Gastrocnemius medialis (tissue), 4 donors: ENCODE measurements at regions not wholly inside any gene's neighbourhood (a gene's known extent, or its start where the extent isn't known, plus 50 kb on each side); places are given as distances from the start of the nearest gene placed in this dataset.

Source experiments
- CTCF ChIP-seq, 5 experiments: fragments of 450-650 bp in 3 of 5; fragments of 200-600 bp in 2 of 5; sonication (generic) in 2 of 5; IDR thresholded peaks in 4 of 5; conservative IDR thresholded peaks in 1 of 5; 1 replicate in 4 of 5; 2 replicates in 1 of 5; pipeline ENCODE4 v1.5.1; 2016 to 2019; ENCODE audit warnings: antibody characterized with exemption in 5 of 5, mild to moderate bottlenecking in 3 of 5, moderate library complexity in 3 of 5
- POLR2A ChIP-seq, 2 donors: fragments of 450-650 bp; IDR thresholded peaks; one replicate each; pipeline ENCODE4 v1.6.1; 2017; ENCODE audit warnings: antibody characterized with exemption in 2 of 2, mild to moderate bottlenecking in 2 of 2, moderate library complexity in 2 of 2

GRCh38 chr20:52490711-52491430 is 299.3 kb upstream of the ZFP64 start:
- no peak for TF ChIP-seq POLR2A (IDR thresholded peaks at IDR 0.05)
- TF ChIP-seq CTCF (IDR thresholded peaks at IDR 0.05 in 4 of 5, conservative IDR thresholded peaks at IDR 0.05 in 1 of 5): no peak
